Fibroblast of skin of right biceps (primary cell): ENCODE measurements at regions not wholly inside any gene's neighbourhood (a gene's known extent, or its start where the extent isn't known, plus 50 kb on each side); places are given as distances from the start of the nearest gene placed in this dataset.
"Not testable (repeated sequence)": the region's sequence is repeated elsewhere in the genome, so short reads cannot be mapped to it uniquely, and the experiment has no call there.

ENCODE experiments used
- DNase-seq: peaks from one replicate; pipeline ENCODE4 v3.0.0-alpha.2; 2013

DNA sequence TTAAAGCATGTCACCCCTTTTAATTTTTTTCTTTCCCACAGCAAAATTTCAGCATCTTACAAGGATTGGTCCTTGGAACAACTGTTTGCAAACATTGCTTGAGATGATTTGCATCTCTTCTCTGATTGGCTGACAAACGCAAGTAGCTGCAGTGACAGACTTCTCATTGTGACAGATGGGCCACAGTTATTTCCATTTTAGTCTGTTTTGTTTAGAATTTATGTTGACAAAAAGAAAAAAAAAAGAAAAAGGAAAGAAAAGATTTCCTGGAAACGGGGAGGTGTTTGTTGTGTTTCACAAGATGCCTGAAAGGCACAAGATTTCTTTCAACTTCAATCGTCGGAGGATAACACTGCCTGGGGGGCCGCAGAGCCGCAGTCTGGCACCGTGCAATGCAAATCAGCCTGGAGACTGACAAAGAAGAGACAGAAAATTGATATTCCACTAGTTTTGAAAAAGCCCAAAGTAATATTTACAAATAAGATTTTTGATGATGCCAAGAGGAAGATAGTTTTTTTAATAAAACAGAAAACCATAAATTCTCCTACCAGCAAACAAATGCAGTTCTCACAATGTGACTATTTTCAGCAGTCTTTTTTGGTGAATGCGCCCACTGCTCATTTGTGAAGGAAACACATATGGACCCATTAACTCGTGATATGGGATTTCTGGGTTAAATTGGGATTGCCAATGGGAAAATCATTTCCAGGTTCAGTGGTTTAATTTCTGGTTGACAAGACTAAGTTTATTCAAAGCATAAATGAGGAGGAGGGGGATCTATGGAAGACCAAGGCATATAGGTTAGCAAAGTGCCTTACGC, 296.2 kb upstream of the SMIM21 start:
- DNase-seq, result no peak

- DNase-seq, result no peak
Observed at GRCh38 chr18:75714766-75715165, 287.3 kb upstream of the SMIM21 start.

DNA sequence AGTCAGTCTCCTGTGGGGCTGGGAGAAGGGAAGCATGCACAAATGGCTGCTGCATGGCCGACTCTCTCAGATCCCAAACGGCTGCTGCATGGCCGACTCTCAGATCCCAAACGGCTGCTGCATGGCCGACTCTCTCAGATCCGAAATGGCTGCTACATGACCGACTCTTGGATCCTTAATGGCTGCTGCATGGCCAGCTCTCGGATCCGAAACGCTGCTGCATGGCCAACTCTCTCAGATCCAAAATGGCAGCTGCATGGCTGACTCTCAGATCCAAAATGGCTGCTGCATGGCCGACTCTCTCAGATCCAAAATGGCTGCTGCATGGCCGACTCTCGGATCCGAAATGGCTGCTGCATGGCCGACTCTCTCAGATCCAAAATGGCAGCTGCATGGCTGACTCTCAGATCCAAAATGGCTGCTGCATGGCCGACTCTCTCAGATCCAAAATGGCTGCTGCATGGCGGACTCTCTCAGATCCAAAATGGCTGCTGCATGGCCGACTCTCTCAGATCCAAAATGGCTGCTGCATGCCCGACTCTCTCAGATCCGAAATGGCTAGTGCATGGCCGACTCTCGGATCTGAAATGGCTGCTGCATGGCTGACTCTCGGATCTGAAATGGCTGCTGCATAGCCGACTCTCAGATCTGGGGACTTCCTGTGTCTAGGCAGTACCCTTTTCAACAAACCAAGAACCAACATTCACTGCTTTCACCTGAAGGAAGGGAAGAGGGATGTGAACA, 284.8 kb upstream of the SMIM21 start:
- not testable (repeated sequence) for DNase-seq

DNA sequence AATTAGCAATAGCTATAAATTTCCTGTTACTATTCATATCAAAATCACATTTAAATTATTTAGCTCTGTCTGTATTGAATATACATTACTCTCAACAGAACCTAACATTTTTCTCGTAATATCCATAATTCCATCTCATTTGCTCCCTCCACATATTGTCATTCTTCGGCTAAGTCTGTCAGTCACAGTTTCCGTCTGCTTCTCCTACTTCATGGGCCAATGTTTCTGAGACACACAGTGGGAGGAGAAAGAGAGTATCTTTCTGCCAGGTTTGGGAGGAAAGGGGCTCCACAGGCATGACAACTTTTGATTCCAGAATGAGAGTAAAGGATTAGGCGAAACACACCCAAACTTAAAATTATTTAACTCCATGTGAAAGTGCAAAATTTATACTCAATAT, 273.1 kb upstream of the SMIM21 start:
- no peak for DNase-seq

- DNase-seq, result no peak
Observed at GRCh38 chr18:75698861-75699260, 271.4 kb upstream of the SMIM21 start.

- DNase-seq, result no peak
Observed at GRCh38 chr18:75697493-75697892, 270.0 kb upstream of the SMIM21 start.

- DNase-seq, result no peak
Observed at GRCh38 chr18:75696391-75696790, 268.9 kb upstream of the SMIM21 start.

- DNase-seq, result no peak
Observed at GRCh38 chr18:75694292-75694691, 266.8 kb upstream of the SMIM21 start.

DNA sequence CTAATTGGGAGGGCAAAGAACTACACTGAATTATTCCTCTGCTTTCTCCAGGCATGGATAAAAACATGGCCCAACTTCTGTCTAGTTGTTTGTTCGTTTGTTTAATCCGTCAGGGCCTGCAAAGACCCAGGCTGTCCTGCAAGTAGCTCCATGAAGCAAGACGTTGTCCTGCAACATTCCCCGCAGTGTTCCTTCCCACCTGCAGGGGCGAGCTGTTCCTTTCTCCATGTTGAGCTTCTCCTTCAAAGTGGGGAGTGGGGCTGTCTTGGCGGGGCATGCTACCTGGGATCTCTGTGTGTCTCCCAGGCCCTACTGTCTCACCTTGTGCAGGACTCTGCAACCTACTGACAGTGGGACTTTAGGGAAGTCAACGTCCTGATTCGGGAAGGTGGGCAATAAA, 264.0 kb upstream of the SMIM21 start:
- DNase-seq, result no peak

- DNase-seq, result not testable (repeated sequence)
Observed at GRCh38 chr18:75690283-75690682, 262.8 kb upstream of the SMIM21 start.

GRCh38 chr18:75687626-75688025, 260.1 kb upstream of the SMIM21 start:
- DNase-seq, result no peak

DNA sequence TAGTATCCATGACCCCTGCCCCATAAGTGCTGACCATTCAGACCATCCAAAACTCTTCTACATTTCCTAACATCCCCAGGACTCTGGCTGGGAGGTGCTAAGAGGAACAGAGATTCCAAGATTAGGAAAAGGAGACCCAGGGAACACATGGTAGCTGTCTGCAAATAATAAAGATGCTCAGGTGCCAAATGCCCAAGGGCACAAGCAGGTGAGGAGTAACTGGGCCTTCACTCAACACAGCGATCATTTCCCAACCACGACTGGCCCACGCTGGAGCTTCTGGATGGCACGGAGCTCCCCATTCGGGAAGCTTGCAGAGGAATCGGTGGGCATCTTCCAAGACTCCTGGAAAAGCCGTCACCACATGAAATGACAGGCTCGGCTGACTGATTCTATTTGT, 255.9 kb upstream of the SMIM21 start:
- DNase-seq, result no peak

- no peak for DNase-seq
Observed at GRCh38 chr18:75681538-75682115, 254.1 kb upstream of the SMIM21 start.

DNA sequence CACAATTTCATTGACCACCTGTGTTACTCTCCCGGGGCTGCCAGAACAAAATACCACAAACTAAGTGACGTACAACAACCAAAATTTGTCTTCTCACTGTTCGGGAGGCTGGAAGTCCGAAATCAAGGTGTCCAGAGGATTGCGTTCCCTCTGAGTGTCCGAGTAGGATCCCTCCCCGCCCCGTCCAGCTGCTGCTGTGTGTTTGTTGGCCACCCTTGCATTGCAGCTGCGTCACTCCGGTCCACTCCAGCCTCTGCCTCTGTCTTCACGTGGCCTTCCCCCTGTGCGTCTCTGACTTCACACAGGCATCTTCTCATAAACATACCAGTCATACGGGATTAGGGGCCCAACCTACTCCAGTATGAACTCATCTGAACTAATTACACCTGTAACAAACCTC, 251.8 kb upstream of the SMIM21 start:
- peak; percentile 3 for DNase-seq

GRCh38 chr18:75678627-75679026, 251.1 kb upstream of the SMIM21 start:
- peak; percentile 7 for DNase-seq

DNA sequence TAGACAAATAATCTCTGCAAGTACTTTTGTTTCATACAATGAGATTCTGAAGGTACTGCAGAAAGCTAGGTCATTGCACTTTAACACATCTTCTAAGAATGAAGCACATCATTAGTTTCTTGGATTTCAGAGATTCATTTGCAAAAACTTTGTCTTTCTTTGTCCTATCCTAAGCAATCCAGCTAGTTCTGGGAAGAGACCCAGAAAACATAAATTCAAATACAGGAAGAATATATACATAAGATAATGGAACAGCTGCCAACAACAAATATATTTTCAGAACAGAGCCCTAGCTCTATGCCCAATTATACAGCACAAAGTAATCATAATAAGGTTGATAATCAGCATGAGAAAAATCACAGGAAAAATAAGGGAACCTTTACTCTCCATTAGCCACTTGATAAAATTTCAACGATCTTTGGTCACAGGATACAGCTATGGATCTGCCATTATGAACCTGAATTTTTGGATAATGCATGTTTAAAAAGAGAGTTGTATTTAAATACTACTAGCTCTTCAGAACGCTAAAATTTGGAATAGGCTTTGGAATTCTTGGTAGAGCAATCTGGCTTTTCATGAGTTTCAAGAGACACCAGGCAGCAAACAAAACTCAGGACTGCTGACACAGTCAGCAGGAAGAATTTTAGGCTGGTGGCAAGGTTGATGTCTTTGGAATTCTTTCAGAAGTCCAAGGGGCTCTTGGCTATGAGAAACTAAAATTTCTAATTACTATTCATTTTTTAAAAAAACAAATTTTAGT, 250.4 kb upstream of the SMIM21 start:
- no peak for DNase-seq

DNA sequence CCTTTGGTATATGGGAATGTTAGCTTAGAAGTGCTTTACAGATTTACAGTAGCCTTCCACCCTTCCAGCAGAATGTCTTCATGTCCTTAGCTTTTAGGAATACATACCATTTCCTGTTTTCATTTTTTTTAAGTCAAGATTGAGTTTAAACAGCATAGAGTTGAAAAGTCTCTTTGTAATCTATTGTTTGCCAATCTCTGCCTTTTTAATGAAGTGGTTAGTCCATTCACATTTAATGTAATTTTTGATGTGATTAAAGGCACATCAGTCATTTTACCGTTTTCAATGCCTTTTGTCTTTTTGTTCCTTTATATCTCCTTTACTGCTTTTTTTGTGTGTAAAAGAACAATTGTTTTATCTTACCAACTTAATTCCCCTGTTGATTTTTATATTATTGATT, 233.4 kb upstream of the SMIM21 start:
- no peak for DNase-seq

GRCh38 chr18:75659535-75660023, 232.1 kb upstream of the SMIM21 start:
- DNase-seq, result no peak

DNA sequence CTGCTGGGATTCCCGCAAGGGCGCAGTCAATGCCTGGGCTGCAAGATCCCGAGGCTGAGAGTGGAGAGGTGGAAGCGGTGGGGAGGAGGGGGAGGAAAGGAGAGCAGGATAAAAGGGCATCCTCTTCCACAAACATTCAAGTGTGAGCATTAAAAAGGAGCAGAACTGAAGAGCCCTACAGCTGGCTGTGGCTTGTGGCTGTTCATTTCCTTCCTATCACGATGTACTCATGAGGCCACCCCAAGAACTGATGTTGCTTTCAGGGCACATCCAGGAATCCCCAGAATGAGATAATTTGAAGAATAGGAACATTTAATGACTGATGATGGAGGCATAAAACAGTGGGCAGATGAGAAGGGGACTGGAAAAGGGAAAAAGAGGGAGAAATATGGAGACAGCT, 230.8 kb upstream of the SMIM21 start:
- no peak for DNase-seq

DNA sequence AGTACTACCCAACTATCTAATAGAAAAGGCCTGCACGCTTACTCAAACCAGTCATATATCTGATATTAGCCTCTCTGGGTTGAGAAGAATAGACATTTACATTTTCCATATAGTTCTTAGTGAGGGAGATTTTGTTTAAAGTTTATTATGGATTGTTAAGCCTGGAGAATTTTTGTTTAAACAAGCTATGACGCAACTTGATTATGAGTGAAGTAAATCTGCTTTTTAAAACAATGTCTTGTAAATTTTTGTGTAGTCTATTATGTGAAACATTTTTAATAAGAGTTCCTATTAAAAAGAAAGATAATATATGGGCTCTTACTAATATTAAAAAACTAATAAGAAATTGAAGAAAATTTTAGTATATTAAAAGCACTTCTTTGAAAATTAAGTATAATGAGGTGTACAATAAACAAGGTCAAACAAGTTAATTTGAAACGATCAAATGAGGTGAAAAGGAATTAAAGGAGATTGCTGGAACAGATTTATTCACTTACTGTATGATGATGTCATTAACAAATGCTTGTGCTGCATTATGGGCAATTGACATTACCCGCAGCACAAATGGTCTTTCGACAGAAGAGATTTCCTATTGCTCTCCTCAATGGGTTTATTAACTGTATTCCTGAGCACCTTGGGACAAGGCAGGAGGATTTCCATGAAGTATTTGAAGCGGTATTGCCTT, 229.2 kb upstream of the SMIM21 start:
- no peak for DNase-seq

GRCh38 chr18:75656035-75656434, 228.5 kb upstream of the SMIM21 start:
- DNase-seq, result no peak
